ENCODE measurements at regions not wholly inside any gene's neighbourhood (a gene's known extent, or its start where the extent isn't known, plus 50 kb on each side); places are given as distances from the start of the nearest gene placed in this dataset.

DNA sequence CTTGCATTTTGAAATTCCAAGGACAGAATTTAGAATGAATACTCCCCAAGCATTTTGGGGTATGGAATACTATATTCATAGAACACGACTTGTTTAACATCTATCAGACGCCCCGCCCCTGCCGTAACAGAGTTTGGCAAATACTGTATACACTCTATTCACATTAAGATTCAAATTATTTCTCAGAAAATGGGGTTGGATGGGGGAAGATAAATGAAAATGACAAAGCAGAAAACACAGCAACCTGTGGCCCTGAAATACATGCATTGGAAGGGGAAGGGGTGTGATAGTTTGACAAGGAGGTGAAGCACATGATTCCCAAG is 634.6 kb upstream of the SLC39A10 start:
- CTCF ChIA-PET: no interaction called here
- no peaks in the 10 kb centered on the region for H3K36me3 ChIP-seq (ENCODE audit: low read depth, low read length)
- POLR2A ChIA-PET (ENCODE audit: unreplicated experiment): no interaction called here
- H3K79me2 ChIP-seq (ENCODE audit: low read length): no peaks in the 10 kb centered on the region
- H3K27ac ChIP-seq (ENCODE audit: low read length): no peak overlapping the region
- H3K4me2 ChIP-seq (ENCODE audit: low read length): no peak overlapping the region
- H3K9ac ChIP-seq (ENCODE audit: low read length): no peak overlapping the region
- no peaks in the 10 kb centered on the region for H3K9me3 ChIP-seq (ENCODE audit: low read length)
- TF ChIP-seq EZH2 (IDR thresholded peaks at IDR 0.05; ENCODE audit: low read length, unreplicated experiment) (no peak), EZH2phosphoT487 (IDR thresholded peaks at IDR 0.05; ENCODE audit: borderline replicate concordance, low read length) (no peak)
- TF ChIP-seq, protein P1, sequence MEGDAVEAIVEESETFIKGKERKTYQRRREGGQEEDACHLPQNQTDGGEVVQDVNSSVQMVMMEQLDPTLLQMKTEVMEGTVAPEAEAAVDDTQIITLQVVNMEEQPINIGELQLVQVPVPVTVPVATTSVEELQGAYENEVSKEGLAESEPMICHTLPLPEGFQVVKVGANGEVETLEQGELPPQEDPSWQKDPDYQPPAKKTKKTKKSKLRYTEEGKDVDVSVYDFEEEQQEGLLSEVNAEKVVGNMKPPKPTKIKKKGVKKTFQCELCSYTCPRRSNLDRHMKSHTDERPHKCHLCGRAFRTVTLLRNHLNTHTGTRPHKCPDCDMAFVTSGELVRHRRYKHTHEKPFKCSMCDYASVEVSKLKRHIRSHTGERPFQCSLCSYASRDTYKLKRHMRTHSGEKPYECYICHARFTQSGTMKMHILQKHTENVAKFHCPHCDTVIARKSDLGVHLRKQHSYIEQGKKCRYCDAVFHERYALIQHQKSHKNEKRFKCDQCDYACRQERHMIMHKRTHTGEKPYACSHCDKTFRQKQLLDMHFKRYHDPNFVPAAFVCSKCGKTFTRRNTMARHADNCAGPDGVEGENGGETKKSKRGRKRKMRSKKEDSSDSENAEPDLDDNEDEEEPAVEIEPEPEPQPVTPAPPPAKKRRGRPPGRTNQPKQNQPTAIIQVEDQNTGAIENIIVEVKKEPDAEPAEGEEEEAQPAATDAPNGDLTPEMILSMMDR (conservative IDR thresholded peaks at IDR 0.05; ENCODE audit: low read depth, low read length): no peak
- H3F3A ChIP-seq (ENCODE audit: low read length, unreplicated experiment): no peaks in the 10 kb centered on the region
- H3K27me3 ChIP-seq (ENCODE audit: low read length): no peaks in the 10 kb centered on the region
- H2AFZ ChIP-seq (ENCODE audit: low read length): no peak overlapping the region
- H3K9me2 ChIP-seq (replicated peaks; ENCODE audit: low read length): no peaks in the 10 kb centered on the region
- ATAC-seq (no peak), DNase-seq (no peak)
- H3K4me3 ChIP-seq (ENCODE audit: low read length): no peak overlapping the region
- no peaks in the 10 kb centered on the region for H4K20me1 ChIP-seq (ENCODE audit: low read length)
- intact Hi-C loops (cut with micrococcal nuclease): no loop called here
- H3K4me1 ChIP-seq (ENCODE audit: insufficient read depth, low read length): 0 out of 2 replicates have a peak, but pooled peaks cover 11% of the 10 kb centered on the region
- no TSS peak for BruUV-seq (replicated peaks)

DNA sequence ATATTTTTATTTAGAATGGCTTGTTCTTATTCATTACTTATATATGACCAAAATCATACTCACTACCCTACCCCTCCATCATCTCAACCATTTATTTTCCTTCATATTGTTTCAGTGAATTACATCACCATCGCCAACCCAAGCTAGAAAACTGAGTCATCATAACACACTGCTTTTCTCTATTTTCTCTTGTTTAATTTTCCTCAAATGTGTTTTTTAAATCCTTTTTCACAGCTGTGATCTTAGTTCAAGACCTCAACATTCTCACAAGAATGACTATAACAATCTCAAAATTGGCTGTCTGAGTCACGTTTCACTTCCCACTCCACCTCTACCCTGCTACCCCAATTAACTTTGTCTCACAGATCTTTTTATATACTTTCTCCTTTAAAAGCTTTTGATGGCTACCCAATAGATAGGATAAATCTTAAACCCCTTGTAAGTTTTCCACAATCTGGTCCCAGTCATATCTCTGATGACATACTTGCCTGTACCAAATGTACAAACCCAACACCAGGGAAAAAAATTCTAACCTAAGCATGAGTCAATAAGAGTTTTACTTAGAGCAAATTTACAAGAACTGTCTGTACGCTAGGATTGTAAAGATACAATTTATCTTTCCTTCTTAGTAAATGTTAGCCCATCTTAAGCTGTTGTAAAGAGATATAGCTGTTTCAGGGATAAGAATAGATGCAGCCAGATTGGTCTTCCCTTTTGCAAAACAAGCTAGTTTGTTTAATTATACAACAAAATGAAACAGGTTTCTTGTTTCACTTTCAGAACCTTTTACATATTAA is 635.1 kb upstream of the SLC39A10 start:
- Histone ChIP-seq H3K27me3 (ENCODE audit: low read length) (no peaks in the 10 kb centered on the region), H3F3A (ENCODE audit: low read length, unreplicated experiment) (no peaks in the 10 kb centered on the region), H3K79me2 (ENCODE audit: low read length) (no peaks in the 10 kb centered on the region), H3K4me1 (ENCODE audit: insufficient read depth, low read length) (0 out of 2 replicates have a peak, but pooled peaks cover 11% of the 10 kb centered on the region), H4K20me1 (ENCODE audit: low read length) (no peaks in the 10 kb centered on the region), H3K36me3 (ENCODE audit: low read depth, low read length) (no peaks in the 10 kb centered on the region), H3K27ac (ENCODE audit: low read length) (no peak overlapping the region), H3K4me3 (ENCODE audit: low read length) (no peak overlapping the region), H3K4me2 (ENCODE audit: low read length) (no peak overlapping the region), H3K9me3 (ENCODE audit: low read length) (no peaks in the 10 kb centered on the region), H3K9me2 (replicated peaks; ENCODE audit: low read length) (no peaks in the 10 kb centered on the region), H3K9ac (ENCODE audit: low read length) (no peak overlapping the region), H2AFZ (ENCODE audit: low read length) (no peak overlapping the region)
- TF ChIP-seq, protein P1 (conservative IDR thresholded peaks at IDR 0.05; ENCODE audit: low read depth, low read length): no peak
- TF ChIP-seq EZH2 (IDR thresholded peaks at IDR 0.05; ENCODE audit: low read length, unreplicated experiment) (no peak), EZH2phosphoT487 (IDR thresholded peaks at IDR 0.05; ENCODE audit: borderline replicate concordance, low read length) (no peak)
- intact Hi-C loops (cut with micrococcal nuclease): no loop called here
- no TSS peak for BruUV-seq (replicated peaks)
- POLR2A ChIA-PET (ENCODE audit: unreplicated experiment): no interaction called here
- DNase-seq: no peak
- CTCF ChIA-PET: no interaction called here
- ATAC-seq: no peak

DNA sequence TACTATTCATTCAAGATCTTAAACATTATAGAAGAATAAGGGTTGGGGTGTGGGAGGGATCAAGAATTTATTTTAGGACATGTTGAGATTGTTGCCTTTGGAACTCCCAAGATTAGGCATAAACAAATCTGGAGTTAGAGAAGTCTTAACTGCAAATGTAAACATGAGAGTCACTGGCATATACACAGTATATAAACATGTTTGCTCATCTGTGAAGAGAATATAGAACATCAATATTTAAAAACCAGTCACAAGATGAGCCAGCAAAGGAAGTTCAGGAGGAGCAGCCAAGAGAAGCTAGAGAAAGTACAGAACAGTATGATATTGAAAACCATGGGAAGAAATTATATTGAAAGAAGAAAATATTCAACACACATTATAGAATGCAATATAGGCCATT is 638.6 kb upstream of the SLC39A10 start:
- H4K20me1 ChIP-seq (ENCODE audit: low read length): no peaks in the 10 kb centered on the region
- no peaks in the 10 kb centered on the region for H3F3A ChIP-seq (ENCODE audit: low read length, unreplicated experiment)
- no peak for DNase-seq
- no peaks in the 10 kb centered on the region for H3K9me2 ChIP-seq (replicated peaks; ENCODE audit: low read length)
- no peaks in the 10 kb centered on the region for H3K79me2 ChIP-seq (ENCODE audit: low read length)
- no peaks in the 10 kb centered on the region for H3K4me1 ChIP-seq (ENCODE audit: insufficient read depth, low read length)
- intact Hi-C loops (cut with micrococcal nuclease): no loop called here
- no TSS peak for BruUV-seq (replicated peaks)
- CTCF ChIA-PET: no interaction called here
- POLR2A ChIA-PET (ENCODE audit: unreplicated experiment): no interaction called here
- no peaks in the 10 kb centered on the region for H3K27me3 ChIP-seq (ENCODE audit: low read length)
- no peak overlapping the region for H3K27ac ChIP-seq (ENCODE audit: low read length)
- H3K36me3 ChIP-seq (ENCODE audit: low read depth, low read length): no peaks in the 10 kb centered on the region
- H3K4me3 ChIP-seq (ENCODE audit: low read length): no peak overlapping the region
- H3K4me2 ChIP-seq (ENCODE audit: low read length): no peak overlapping the region
- no peak; the same call in 1 of the 2 replicates for ATAC-seq
- H3K9ac ChIP-seq (ENCODE audit: low read length): no peak overlapping the region
- H2AFZ ChIP-seq (ENCODE audit: low read length): no peak overlapping the region
- H3K9me3 ChIP-seq (ENCODE audit: low read length): no peaks in the 10 kb centered on the region
- TF ChIP-seq, protein P1 (conservative IDR thresholded peaks at IDR 0.05; ENCODE audit: low read depth, low read length): no peak
- TF ChIP-seq EZH2 (IDR thresholded peaks at IDR 0.05; ENCODE audit: low read length, unreplicated experiment) (no peak), EZH2phosphoT487 (IDR thresholded peaks at IDR 0.05; ENCODE audit: borderline replicate concordance, low read length) (no peak)
